OCI-LY7 (cell line): ENCODE measurements at regions not wholly inside any gene's neighbourhood (a gene's known extent, or its start where the extent isn't known, plus 50 kb on each side); places are given as distances from the start of the nearest gene placed in this dataset.

Experiments
- BruUV-seq: library from RNA; stranded (reverse); fragments of 400-500 nt; replicated peaks from 2 replicates; lab custom pipeline; 2021; lab: Mats Ljungman, UMichigan
- CTCF ChIA-PET: fragments of 300-600 bp; sonication (Branson Sonifier 250); formaldehyde crosslinking; loops from one replicate; lab custom pipeline; 2022; ENCODE audit warnings: antibody characterized with exemption; ENCODE audit not compliant: unreplicated experiment; lab: Charles Lee
- POLR2A ChIA-PET: fragments of 300-600 bp; sonication (Branson Sonifier 250); formaldehyde crosslinking; loops from one replicate; lab custom pipeline; 2022; ENCODE audit warnings: antibody characterized with exemption; lab: Charles Lee
- DNase-seq: peaks from one replicate; pipeline ENCODE4 v3.0.0-alpha.2; 2015; ENCODE audit warnings: low spot score
- H2AFZ ChIP-seq: fragments of 200-600 bp; sonication (generic), shearing (Covaris generic); 2 replicates; pipeline ENCODE4 v1.6.1; 2014; ENCODE audit warnings: mild to moderate bottlenecking, antibody characterized with exemption, low read length, moderate library complexity
- H3K27ac ChIP-seq: fragments of 200-600 bp; sonication (generic); 2 replicates; pipeline ENCODE4 v1.5.1; 2014; ENCODE audit warnings: mixed run types, low read depth, mild to moderate bottlenecking, moderate library complexity, low read length, inconsistent platforms; ENCODE audit not compliant: poor library complexity, severe bottlenecking
- H3K36me3 ChIP-seq: fragments of 200-600 bp; sonication (generic); 2 replicates; pipeline ENCODE4 v1.6.1; 2014; ENCODE audit warnings: mild to moderate bottlenecking, antibody characterized with exemption, low read length, moderate library complexity, mixed read lengths; ENCODE audit not compliant: insufficient read depth
- H3K4me1 ChIP-seq: fragments of 200-600 bp; sonication (generic); 2 replicates; pipeline ENCODE4 v1.5.1; 2014; ENCODE audit warnings: mild to moderate bottlenecking, low read length; ENCODE audit not compliant: insufficient read depth, poor library complexity, severe bottlenecking
- H3K4me2 ChIP-seq: fragments of 200-600 bp; sonication (generic); 2 replicates; pipeline ENCODE4 v1.6.1; 2014; ENCODE audit warnings: mild to moderate bottlenecking, low read length
- H3K4me3 ChIP-seq: fragments of 200-600 bp; sonication (generic); 2 replicates; pipeline ENCODE4 v1.5.1; 2014; ENCODE audit warnings: mild to moderate bottlenecking, low read depth, low read length; ENCODE audit not compliant: poor library complexity, severe bottlenecking
- H3K79me2 ChIP-seq: fragments of 200-600 bp; sonication (generic); 2 replicates; pipeline ENCODE4 v1.6.1; 2016; ENCODE audit warnings: low read depth, mild to moderate bottlenecking, low read length, moderate library complexity, mixed read lengths; ENCODE audit not compliant: insufficient read depth
- H3K9me2 ChIP-seq: fragments of 200-600 bp; sonication (generic); 2 replicates; pipeline ENCODE4 v1.6.1; 2016; ENCODE audit warnings: mild to moderate bottlenecking, low read length, mixed read lengths; ENCODE audit not compliant: insufficient read depth
- H3K9me3 ChIP-seq: fragments of 200-600 bp; sonication (generic); 2 replicates; pipeline ENCODE4 v1.6.1; 2014; ENCODE audit warnings: mild to moderate bottlenecking, mixed run types, low read length, mixed read lengths
- H4K20me1 ChIP-seq: fragments of 200-600 bp; sonication (generic); 2 replicates; pipeline ENCODE4 v1.6.1; 2014; ENCODE audit warnings: mild to moderate bottlenecking, antibody characterized with exemption, low read length, moderate library complexity, mixed read lengths; ENCODE audit not compliant: insufficient read depth
- CTCF ChIP-seq: fragments of 200-600 bp; sonication (generic); conservative IDR thresholded peaks from 2 replicates; pipeline ENCODE4 v1.5.1; 2014; ENCODE audit warnings: mild to moderate bottlenecking, antibody characterized with exemption, low read length, moderate library complexity, mixed read lengths
- EZH2phosphoT487 ChIP-seq: fragments of 200-600 bp; sonication (generic); IDR thresholded peaks from 2 replicates; pipeline ENCODE4 v1.6.1; 2018; ENCODE audit warnings: low read depth, borderline replicate concordance, mild to moderate bottlenecking, mixed run types, antibody characterized with exemption, low read length, moderate library complexity, mixed read lengths
- intact Hi-C: fragments of 100-400 bp; cut with micrococcal nuclease; formaldehyde crosslinking; loops from one replicate; pipeline ENCODE4 v1.10.0; 2022; ENCODE audit not compliant: unreplicated experiment

GRCh38 chr15:93900476-93901400 lies 330.6 kb upstream of the MCTP2 start:
- ChIA-PET POLR2A (no interaction called here), CTCF (no interaction called here)
- Histone ChIP-seq H3K4me1 (no peaks in the 10 kb centered on the region), H3K4me2 (no peak overlapping the region), H3K27ac (no peak overlapping the region), H3K9me3 (no peaks in the 10 kb centered on the region), H3K4me3 (no peak overlapping the region), H2AFZ (no peak overlapping the region), H4K20me1 (no peaks in the 10 kb centered on the region), H3K79me2 (no peaks in the 10 kb centered on the region), H3K9me2 (no peaks in the 10 kb centered on the region), H3K36me3 (no peaks in the 10 kb centered on the region)
- intact Hi-C loops: no loop called here
- no peak for TF ChIP-seq CTCF
- no peak for TF ChIP-seq EZH2phosphoT487
- no TSS peak for BruUV-seq
- no peak for DNase-seq

GRCh38 chr15:93899817-93900216 lies 331.5 kb upstream of the MCTP2 start:
- no peak overlapping the region for H3K27ac ChIP-seq
- H3K9me2 ChIP-seq: no peaks in the 10 kb centered on the region
- H3K9me3 ChIP-seq: no peaks in the 10 kb centered on the region
- ChIA-PET CTCF (no interaction called here), POLR2A (no interaction called here)
- H2AFZ ChIP-seq: no peak overlapping the region
- no peaks in the 10 kb centered on the region for H3K4me1 ChIP-seq
- no peak overlapping the region for H3K4me3 ChIP-seq
- intact Hi-C loops: no loop called here
- H3K4me2 ChIP-seq: no peak overlapping the region
- no peak for DNase-seq
- BruUV-seq: no TSS peak
- no peaks in the 10 kb centered on the region for H3K79me2 ChIP-seq
- TF ChIP-seq CTCF: no peak
- TF ChIP-seq EZH2phosphoT487: no peak
- no peaks in the 10 kb centered on the region for H4K20me1 ChIP-seq
- H3K36me3 ChIP-seq: no peaks in the 10 kb centered on the region

GRCh38 chr15:93897377-93897776 lies 334.0 kb upstream of the MCTP2 start:
- no peaks in the 10 kb centered on the region for H3K9me2 ChIP-seq
- H3K4me3 ChIP-seq: no peak overlapping the region
- ChIA-PET POLR2A (no interaction called here), CTCF (no interaction called here)
- no TSS peak for BruUV-seq
- TF ChIP-seq EZH2phosphoT487 (no peak), CTCF (no peak)
- H3K27ac ChIP-seq: no peak overlapping the region
- no peaks in the 10 kb centered on the region for H4K20me1 ChIP-seq
- H3K79me2 ChIP-seq: no peaks in the 10 kb centered on the region
- DNase-seq: no peak
- H3K4me1 ChIP-seq: no peaks in the 10 kb centered on the region
- no peak overlapping the region for H3K4me2 ChIP-seq
- H3K36me3 ChIP-seq: no peaks in the 10 kb centered on the region
- no peaks in the 10 kb centered on the region for H3K9me3 ChIP-seq
- H2AFZ ChIP-seq: no peak overlapping the region
- intact Hi-C loops: no loop called here
